Embryonic facial prominence (tissue), 1 donor: ENCODE measurements at regions not wholly inside any gene's neighbourhood (a gene's known extent, or its start where the extent isn't known, plus 50 kb on each side); places are given as distances from the start of the nearest gene placed in this dataset.
A peak's percentile ranks its signal among the peaks of the same experiment; 100 is the strongest.

Source experiments
- DNase-seq: peaks from one replicate; pipeline ENCODE4 v3.0.0-alpha.2; 2016; ENCODE audit errors: extremely low spot score

DNA sequence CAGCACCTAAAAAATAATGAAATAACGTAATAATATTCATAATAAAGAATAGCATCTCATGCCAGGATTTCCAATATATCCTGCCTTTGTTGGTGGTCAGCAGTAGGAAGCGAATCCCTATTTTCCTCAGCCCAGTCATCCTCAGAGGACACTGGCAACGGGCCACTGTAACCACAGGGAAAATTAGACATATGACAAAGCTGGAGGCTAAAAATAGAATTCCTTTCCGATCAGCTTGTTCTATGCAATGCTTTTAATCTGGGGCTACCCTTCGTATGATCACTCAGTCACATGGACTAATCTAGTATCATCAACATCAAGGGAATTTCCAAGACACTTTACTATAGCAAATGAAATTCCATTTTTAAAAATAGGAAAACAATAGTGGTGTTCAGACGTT lies 246.9 kb upstream of the KCNJ16 start:
- no peak for DNase-seq

DNA sequence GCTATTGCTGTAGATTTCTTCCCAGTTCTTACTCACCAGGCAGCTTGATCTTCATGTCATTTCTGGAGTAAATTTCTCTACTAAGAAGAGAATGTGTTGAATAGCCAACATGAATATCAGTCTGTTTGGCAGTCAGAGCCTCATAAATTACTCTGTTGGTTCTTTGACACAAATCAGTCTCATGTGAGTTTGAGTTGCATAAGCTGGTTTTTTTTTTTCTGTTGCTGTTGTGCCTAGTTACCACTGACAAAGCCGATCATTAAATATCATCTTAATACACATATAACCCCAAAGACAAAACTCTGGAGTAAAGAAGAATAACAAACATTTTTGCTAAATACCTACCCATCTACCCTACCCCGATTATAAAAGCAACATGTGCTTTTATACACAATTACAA lies 240.5 kb upstream of the KCNJ16 start:
- DNase-seq: no peak

DNA sequence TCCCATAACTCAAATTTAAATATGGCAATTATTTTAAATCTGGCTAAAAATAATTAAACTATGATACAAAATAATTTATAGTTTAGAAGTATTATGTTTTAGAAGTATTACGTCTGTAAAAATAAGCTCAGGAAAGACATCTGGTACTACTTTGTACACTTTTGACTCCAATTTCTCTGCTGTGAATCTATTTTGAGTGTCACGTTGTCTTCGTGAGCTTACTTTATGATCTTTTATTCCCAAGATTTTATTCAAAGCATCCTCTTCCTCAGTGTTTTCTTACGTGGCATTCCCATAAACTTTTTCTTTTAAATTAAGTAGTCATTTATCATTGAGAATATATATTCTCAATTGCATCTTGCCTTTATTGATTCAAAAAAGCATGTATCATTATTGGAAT lies 223.3 kb upstream of the KCNJ16 start:
- DNase-seq: no peak

DNA sequence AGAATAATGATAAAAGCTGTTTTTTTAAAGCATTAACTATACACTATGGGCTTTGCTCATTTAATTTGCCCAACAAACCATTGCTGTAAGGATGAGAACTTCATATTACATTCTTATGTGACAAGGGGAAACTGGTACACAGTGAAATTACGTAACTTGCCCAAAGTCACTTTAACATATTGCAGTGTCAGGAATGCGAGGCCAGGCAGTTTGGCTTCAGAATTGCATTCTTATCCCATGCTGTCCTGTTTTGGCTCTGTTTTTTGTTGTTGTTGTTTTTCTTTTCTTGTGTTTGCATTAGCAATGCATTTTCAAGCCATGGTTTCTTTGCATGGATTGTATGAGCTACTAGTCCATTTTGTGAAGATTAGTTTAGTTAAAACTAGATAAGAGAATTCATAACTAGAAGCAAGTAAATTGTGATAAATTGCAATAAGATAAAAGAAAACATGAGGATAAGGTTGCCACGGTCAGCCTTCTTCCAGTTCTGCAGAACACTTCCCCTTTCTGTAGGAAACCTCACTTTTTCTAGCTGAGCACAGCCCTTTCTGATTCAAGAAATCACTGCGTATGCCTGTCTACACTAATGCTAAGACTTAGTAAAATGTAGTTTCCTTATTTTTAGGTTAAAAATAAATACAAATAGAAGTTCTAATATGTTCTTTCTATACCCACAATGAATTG lies 221.3 kb upstream of the KCNJ16 start:
- no peak for DNase-seq

DNA sequence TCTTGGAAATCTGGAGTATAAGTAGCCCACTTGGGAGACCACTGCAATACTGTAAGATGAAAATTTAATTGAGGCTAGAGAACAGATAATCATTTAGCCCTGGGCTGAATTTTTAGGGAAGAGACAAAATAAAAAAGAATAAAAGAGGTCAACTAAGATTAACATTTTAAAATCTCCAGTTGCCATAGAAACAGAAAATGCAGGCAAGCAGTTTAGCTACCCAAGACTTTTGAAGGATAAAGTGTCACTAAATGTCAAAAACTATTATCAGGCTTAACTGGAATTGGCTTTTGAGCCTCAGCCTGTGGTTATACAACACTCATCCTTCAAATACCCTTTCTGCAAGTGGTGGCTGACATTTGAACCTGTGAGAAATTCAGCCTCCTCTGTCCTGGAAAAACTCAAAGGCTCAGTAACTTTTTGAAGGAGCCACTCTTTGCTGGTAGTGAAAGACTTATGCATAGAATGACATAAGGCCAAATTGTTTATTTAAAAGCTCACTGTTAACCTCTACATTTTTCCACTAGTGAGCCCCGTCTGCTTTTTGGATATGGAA lies 220.7 kb upstream of the KCNJ16 start:
- no peak for DNase-seq

DNA sequence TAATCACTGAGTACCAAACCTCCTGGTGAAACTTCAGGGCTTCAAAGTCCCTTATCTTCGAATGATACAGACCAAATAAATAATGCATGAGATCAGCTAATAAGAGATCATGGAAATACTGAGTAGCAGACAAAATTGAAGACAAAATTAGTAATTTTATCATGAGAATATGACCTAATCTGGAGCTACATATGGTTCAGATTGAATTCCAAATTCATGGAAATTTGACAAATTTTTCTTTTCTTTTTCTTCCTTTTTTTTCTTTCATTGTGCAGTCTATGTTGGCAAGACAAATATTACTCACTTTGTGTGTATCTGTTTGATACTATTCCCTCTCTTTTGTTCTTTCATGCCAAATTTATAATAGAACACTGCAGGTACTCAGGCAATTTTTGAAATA lies 218.1 kb upstream of the KCNJ16 start:
- no peak for DNase-seq

DNA sequence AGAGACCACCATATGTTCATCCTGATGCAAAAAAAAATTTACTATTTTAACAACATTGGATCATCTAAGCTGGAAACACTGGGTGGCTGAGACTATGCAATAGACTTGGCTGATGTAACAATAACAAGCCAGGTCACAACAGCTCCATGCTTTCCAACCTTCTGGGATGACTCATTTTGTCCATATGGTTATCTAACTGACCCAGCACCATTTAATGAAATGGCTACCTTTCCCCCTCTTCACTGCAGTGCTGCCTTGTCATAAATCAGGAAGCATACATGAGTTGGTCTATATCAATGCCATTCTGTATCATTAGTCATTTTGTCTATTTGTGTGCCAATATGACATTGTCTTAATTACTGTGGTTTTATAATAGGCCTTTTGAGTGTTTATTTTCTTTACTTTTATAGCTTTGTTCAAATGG lies 217.6 kb upstream of the KCNJ16 start:
- DNase-seq: no peak

DNA sequence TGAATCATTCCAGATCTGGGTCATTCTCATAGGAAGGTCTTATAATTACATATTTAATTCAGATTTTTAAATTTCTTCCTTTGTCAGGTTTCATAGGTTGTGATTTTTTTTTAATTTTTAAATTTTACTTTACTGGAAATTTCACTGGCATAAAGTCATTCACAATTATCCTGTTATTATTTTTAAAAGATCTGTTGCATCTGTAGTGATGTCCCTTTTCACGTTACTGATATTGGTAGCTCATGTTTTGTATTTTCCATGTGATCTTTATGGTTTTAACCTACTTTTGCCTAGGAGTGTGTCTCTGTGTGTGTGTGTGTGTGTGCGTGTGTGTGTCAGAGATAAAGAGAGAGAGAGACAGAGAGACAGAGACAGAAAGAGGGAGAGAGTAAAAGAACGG lies 216.6 kb upstream of the KCNJ16 start:
- DNase-seq: no peak

DNA sequence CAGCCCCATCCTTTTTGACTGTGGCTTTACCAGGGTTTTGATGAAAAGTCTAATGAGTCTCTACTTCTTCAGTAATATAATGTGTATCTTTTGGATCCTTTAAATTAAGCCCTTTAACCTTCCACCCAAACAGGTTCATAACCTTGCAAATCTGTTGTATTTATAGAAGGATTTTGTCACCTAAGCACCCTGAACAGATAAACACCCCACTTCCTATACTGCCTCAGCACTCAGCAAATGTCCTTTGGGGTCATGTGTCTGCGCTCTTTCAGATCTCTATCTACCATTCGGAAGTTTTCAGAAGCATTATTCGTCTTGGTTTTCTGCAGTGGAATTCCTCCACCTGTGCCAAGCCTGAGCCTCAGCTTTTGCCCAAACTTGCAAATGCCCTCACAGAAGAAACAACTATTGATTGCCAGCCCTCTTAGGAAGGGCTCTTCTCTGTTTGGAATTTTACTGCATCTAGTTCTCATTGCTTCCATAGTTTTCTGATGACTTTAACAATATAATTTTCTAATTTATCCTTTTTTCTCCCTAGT lies 214.8 kb upstream of the KCNJ16 start:
- no peak for DNase-seq

DNA sequence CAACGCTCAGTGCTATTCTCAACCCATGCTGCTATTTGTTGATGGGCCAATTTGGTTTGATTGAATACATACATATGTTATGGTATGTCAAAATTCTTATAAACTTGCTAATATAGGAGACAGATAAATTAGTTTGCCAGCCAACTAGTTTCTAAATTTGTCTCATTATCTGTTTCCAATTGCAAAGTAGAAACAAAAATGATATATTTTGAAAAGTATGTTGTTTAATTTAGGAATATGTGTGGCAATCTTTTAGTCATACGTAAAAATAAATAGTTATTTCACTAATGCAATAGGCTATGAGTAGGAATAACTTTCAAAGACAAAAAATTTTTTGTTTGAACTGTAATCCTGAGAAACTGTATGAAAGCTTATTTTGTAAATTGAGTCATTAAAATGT lies 210.6 kb upstream of the KCNJ16 start:
- DNase-seq: no peak

DNA sequence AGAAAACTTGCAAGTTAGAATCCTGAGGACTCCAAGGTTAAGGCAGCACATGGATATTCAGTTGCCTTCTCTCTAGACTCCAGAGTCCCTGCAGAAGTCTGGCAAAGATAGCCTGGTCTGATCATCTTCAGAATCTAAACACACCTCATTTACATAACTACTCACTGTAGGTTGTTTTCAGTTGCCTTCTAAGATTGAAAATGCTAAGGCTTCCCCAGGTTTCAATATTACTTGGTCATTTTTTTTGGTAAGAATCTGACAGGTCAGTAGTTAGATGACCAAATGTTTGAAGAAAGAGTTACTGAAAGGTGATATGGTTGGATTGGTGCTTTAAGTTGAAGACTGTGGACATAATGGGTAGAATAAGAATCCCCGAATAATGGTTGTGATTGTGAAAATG lies 205.4 kb upstream of the KCNJ16 start:
- DNase-seq: no peak

DNA sequence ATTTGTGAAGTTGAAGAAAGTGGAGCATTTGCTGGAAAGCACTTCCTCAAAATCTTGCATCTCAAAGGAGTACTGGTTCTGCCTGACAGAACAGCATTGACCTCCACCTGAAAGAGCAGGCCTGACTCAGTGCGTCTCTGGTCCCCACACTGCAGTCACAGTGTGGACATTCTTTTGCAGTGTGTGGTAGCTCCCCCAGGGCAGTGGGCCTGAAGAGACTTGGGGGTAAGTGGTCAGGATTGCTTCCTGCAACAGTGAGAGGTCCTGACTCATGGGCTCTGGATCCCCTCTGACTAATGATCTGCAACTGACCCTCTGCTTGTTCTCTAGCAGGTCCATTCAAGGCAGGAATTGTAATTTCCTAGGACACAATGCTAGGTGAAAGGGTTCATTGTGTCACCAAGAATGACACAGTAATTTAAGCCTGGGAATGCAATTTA lies 204.9 kb upstream of the KCNJ16 start:
- DNase-seq: no peak

DNA sequence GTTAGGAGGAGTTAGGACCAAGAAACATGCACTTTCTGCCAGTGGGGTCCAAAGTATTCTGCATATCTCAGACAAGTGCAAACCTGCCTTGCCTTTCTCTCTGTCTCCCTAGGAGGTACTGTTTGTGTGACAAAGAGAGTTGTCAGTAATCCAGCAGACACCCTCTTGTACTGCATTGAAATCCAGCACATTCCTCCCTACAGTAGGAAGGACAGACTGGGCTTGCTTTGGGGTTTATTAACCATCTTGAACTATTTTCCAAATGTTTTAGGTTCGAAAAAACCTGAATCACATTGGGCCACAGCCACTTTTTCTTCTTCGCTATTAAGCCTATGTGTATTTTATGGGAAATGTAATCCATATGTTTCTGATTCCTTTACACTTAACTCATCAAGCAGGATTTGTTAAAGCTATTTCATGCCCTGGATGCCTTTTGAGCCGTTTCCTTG lies 204.2 kb upstream of the KCNJ16 start:
- DNase-seq: peak; percentile 40

DNA sequence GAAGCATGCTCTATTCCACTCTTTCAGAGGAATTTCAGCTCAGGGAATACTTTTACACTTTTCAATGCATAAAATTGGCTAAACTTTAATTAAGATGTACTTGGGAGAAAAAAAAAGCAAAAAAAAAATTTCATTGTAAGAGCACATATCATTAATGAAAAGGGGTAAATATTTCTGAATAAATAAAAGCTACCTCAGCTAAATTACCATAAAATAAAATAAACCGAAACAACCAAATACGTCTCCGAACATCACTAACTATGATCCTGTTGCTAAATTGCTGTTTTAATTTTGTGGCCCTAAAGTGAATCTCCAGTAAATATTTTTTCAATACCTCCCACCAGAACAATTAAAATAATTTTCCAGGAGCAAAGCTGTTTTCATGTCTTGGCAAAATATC lies 203.7 kb upstream of the KCNJ16 start:
- DNase-seq: no peak

DNA sequence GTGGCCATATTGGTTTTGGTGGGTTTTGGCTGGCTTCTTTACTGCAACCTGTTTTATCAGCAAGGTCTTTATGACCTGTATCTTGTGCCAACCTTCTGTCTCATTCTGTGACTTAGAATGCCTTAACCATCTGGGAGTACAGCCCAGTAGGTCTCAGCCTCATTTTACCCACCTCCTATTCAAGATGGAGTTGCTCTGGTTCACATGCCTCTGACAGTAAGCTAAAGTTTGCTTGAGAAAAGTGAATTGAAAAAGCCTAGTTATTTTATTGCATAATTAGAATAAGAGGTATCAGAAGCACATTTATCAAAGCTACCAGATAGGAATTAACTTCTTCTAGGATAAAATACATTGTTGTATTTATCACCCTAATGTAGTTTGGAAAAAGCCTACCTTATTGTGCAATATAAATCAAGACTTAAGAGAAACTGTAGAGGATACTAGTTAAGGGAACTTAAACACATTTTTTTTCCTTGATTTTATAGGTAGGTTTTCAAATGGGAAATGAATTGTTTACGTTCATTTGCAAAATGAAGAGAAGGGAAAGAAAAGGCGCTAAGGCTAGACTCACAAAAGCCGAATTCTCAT lies 202.3 kb upstream of the KCNJ16 start:
- no peak for DNase-seq

DNA sequence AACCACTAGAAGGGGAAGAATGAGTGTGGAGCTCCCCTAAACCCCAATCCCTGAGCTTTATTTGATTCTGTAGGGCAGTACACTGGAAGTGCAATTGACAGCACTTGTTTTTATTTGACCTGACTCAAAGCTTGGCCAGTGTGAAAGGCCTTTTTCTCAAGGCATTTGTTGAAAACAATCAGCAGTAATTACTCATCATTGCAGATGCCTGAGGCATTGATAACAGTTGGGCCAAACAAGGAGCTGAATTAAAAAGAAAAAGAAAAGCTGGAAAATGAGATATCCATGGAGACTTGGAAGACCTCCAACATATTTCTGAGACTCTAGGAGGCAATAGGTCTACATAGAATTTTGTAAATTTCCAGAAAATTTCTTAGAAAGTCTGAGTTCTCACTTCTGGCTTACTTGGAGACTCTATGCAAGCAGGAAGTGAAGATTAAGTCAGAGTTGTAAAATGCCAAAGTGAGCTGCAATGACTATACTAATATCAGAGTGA lies 200.8 kb upstream of the KCNJ16 start:
- DNase-seq: no peak

DNA sequence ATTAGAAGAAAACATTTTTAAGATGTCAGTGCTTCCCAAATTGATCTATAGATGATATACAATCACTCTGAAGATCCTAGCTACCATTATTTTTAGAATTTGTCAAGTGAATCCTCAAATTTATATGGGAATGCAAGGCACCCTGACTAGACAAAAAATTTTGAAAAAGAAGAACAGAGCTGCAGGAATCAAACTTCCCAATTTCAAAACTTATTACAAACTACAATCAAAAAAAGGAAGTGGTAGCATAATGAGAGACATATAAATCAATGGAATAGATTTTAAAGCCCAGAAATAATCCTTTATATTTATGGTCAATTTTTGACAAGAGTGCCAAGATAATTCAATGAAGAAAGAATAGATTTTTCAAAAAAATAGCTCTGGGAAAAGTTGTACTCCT lies 198.3 kb upstream of the KCNJ16 start:
- DNase-seq: no peak

DNA sequence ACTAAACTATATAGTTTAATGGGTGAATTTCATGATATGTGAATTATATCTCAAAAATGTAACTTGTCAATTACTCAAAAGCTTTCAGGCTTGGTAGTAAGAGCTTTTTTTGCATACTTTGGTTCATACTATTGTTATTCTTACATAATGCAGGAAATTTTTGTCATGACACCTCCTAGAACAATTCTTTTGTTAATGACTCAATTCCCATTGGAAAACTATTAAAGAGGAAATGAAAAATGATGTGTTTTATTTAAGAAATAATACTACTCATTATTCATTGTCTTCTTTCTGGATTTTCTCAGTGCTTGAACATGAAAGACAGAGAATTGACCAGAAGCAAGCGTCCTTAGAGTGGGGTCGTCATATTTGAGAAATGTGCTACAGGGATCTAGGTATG lies 196.4 kb upstream of the KCNJ16 start:
- no peak for DNase-seq

DNA sequence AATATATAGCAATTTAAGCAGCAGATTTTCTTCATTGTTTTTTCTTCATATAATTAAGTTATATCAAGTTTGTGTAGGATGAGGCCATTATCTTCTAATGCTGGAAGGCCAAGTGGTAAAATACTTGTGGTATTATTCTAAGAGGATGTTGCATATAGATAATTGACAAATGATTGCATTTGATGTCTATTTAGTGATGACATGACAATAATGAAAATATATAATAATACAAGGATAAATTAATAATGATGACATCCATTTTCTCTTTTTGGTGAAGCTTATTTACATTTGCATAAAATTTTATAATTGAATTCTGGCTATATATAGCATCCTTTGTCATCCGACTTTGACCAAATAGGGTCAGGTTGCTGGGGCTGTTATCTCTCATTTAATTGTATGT lies 195.4 kb upstream of the KCNJ16 start:
- DNase-seq: no peak

DNA sequence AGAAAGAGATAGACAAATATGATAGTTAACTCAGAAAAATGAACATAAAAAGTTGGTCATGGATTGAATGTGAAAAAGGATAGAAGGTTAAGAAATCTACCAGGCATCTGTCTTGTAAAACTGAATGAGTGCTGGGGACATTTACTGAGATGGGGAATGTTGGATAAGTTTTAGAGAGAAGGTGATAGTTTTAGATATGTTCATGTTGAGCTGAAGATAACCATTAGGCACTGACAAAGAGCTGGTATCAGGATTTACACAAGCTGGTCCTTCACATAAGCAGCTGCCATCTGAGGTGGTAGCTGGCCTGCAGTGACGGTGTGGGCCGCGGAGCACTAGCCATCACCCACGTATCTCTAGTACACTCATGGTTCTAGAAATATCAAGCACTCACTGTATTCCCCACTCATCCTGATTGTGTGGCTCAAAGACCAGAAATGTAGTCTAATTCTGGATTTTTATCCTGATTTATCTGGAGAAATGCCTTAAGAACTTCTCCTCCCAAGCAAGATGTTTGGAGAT lies 194.4 kb upstream of the KCNJ16 start:
- DNase-seq: no peak

DNA sequence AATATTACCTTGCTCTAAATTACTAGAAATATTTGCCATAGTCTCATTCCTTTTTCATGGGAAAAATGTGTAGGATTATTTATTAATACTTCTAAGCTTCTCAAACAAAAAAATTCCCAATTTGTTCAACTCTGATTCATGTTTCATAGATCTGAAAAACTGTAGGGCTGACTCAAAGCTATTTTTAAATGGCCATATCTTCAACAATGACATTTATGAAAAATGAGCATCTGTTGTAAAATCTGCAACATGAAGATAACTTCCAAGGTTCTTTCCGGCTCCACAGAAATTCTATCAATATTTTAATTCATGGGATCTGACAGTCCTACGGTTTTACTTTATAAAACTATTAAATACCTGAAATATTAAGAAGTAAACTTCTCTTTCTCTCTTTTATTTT lies 192.7 kb upstream of the KCNJ16 start:
- no peak for DNase-seq

DNA sequence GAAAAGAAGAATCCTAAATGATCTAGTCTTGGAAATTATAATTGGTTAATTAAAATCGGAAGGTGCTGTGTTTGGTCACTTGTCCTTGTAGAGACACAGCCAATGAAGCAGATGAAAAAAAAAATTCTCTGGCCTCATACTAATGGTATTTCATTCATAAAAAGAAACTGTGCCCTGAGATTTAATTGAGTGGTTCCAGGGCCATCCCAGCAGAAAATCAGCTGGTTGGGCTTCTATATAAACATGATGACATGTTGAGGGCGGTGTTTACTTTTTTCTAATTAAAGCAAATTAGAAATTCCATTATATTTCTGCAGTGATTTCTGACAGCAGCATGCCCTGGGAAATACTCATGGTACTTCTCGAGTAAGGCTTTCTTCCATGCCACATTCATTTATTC lies 191.9 kb upstream of the KCNJ16 start:
- DNase-seq: no peak

DNA sequence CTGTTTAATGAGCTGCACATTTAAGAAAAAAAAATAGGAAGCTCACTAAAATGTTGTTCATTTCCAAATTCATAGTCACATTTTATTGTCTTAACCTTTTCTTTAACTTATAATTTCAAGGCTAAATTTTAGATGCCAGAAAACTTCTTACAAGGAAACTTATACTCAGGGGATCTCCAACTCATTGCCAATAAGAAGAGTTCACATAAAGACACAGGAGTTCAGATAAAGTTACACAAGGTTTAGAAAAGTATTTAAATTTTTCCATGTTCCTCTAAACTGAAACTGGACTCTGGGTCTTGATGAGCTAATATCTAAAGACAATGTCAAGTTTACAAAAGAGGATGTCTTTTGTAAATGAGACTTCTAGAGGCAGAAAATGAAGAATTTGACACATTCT lies 190.7 kb upstream of the KCNJ16 start:
- DNase-seq: no peak
